GM12878 (cell line): ENCODE measurements at regions not wholly inside any gene's neighbourhood (a gene's known extent, or its start where the extent isn't known, plus 50 kb on each side); places are given as distances from the start of the nearest gene placed in this dataset.

Experiments
- ATAC-seq: fragments of 200-7000 bp; cut with Tn5 transposase; 3 replicates; pipeline ENCODE4 v1.9.1; 2020; ENCODE audit warnings: mild to moderate bottlenecking, moderate library complexity
- BruUV-seq: library from RNA; stranded (reverse); fragments of 400-500 nt; replicated peaks from 2 replicates; lab custom pipeline; 2021; lab: Mats Ljungman, UMichigan
- CTCF ChIA-PET: fragments of 300-600 bp; sonication (Branson Sonifier 250); formaldehyde crosslinking; extraction: SDS; loops from one replicate; lab custom pipeline; 2021; ENCODE audit warnings: inconsistent platforms; lab: Yijun Ruan, JAX
- POLR2A ChIA-PET: fragments of 350-600 bp; formaldehyde crosslinking; extraction: SDS; loops from one replicate; lab custom pipeline; 2021; ENCODE audit warnings: inconsistent platforms; lab: Charles Lee
- RAD21 ChIA-PET: fragments of 300-600 bp; sonication (Branson Sonifier 250); formaldehyde crosslinking; loops from one replicate; lab custom pipeline; 2023; ENCODE audit warnings: antibody characterized with exemption; ENCODE audit not compliant: unreplicated experiment; lab: Charles Lee
- SMC1A ChIA-PET: fragments of 300-600 bp; sonication (Branson Sonifier 250); formaldehyde crosslinking; loops from one replicate; lab custom pipeline; 2023; ENCODE audit not compliant: unreplicated experiment, uncharacterized antibody; lab: Charles Lee
- DNase-seq: peaks from one replicate; pipeline ENCODE4 v3.0.0-alpha.2; 2011; ENCODE audit warnings: low read depth, low spot score
- FAIRE-seq: peaks from 3 replicates; lab custom pipeline; 2011; peaks lifted over from hg19 to GRCh38; lab: Jason Lieb, UNC
- H2AFZ ChIP-seq: 2 replicates; pipeline ENCODE4 v1.6.0; 2011; ENCODE audit warnings: low read depth, low read length, control low read depth; ENCODE audit not compliant: control insufficient read depth
- H3K27ac ChIP-seq: 2 replicates; pipeline ENCODE4 v1.5.1; 2011; ENCODE audit warnings: control low read depth; ENCODE audit not compliant: control insufficient read depth, insufficient read depth
- H3K27me3 ChIP-seq, 2 experiments: replicated peaks in 1 of 2; 2 replicates each; pipeline versions ENCODE4 v1.6.0 to v1.6.1; 2011; ENCODE audit warnings: low read length in 1 of 2; ENCODE audit not compliant: control insufficient read depth in 2 of 2, insufficient read depth in 2 of 2
- H3K36me3 ChIP-seq, 2 experiments: 2 replicates each; pipeline ENCODE4 v1.5.1; 2011; ENCODE audit warnings: low read length in 1 of 2; ENCODE audit not compliant: control insufficient read depth in 2 of 2, insufficient read depth in 2 of 2
- H3K4me1 ChIP-seq: 2 replicates; pipeline ENCODE4 v1.6.1; 2011; ENCODE audit warnings: mild to moderate bottlenecking, low read length, moderate library complexity, mixed read lengths; ENCODE audit not compliant: control insufficient read depth, insufficient read depth
- H3K4me2 ChIP-seq: 2 replicates; pipeline ENCODE4 v1.6.0; 2011; ENCODE audit warnings: control low read depth; ENCODE audit not compliant: control insufficient read depth, insufficient read depth
- H3K4me3 ChIP-seq: fragments of 200-600 bp; sonication (generic); 2 replicates; pipeline ENCODE4 v1.5.1; 2016
- H3K79me2 ChIP-seq: 2 replicates; pipeline ENCODE4 v1.6.0; 2011; ENCODE audit warnings: low read length; ENCODE audit not compliant: control insufficient read depth, insufficient read depth
- H3K9ac ChIP-seq: 2 replicates; pipeline ENCODE4 v1.8.0; 2011; ENCODE audit warnings: low read length, control low read depth, mixed read lengths; ENCODE audit not compliant: control insufficient read depth, insufficient read depth
- H3K9me3 ChIP-seq: replicated peaks from 3 replicates; pipeline ENCODE4 v1.5.1; 2011; ENCODE audit warnings: mild to moderate bottlenecking, low read length; ENCODE audit not compliant: control insufficient read depth, insufficient read depth
- H4K20me1 ChIP-seq: 2 replicates; pipeline ENCODE4 v1.6.0; 2011; ENCODE audit not compliant: control insufficient read depth, insufficient read depth
- EGR1 ChIP-seq, 2 experiments: IDR thresholded peaks; 1 replicate in 1 of 2; 2 replicates in 1 of 2; pipeline ENCODE4 v1.6.1; 2011 to 2012; ENCODE audit warnings: low read depth in 2 of 2, low read length in 2 of 2, borderline replicate concordance in 1 of 2, mild to moderate bottlenecking in 1 of 2, moderate library complexity in 1 of 2
- ESRRA ChIP-seq: IDR thresholded peaks from 2 replicates; pipeline ENCODE4 v1.6.1; 2012; ENCODE audit warnings: mild to moderate bottlenecking, low read length, improper control_type of control experiment
- FOXK2 ChIP-seq: fragments of 450-650 bp; IDR thresholded peaks from 2 replicates; pipeline ENCODE4 v1.6.1; 2017; ENCODE audit warnings: mild to moderate bottlenecking, moderate library complexity
- JUNB ChIP-seq: IDR thresholded peaks from 2 replicates; pipeline ENCODE4 v1.6.1; 2016; ENCODE audit warnings: antibody characterized with exemption, mild to moderate bottlenecking
- JUND ChIP-seq: IDR thresholded peaks from 2 replicates; pipeline ENCODE4 v1.6.1; 2012; ENCODE audit warnings: low read depth, mild to moderate bottlenecking, low read length, improper control_type of control experiment, moderate library complexity
- SMC3 ChIP-seq: IDR thresholded peaks from 2 replicates; pipeline ENCODE4 v1.6.1; 2011; ENCODE audit warnings: low read length, improper control_type of control experiment, borderline replicate concordance
- STAT3 ChIP-seq: IDR thresholded peaks from 2 replicates; pipeline ENCODE4 v1.6.1; 2011; ENCODE audit warnings: low read depth, low read length, improper control_type of control experiment
- TAF1 ChIP-seq: IDR thresholded peaks from 2 replicates; pipeline ENCODE4 v1.6.1; 2011; ENCODE audit warnings: mild to moderate bottlenecking, low read depth, low read length, borderline replicate concordance
- TCF3 ChIP-seq: IDR thresholded peaks from 2 replicates; pipeline ENCODE4 v1.6.1; 2012; ENCODE audit warnings: low read depth, mild to moderate bottlenecking, low read length, borderline replicate concordance; ENCODE audit not compliant: insufficient read depth
- WGBS: methylation state at CpG from one replicate; pipeline ENCODE4 v1.1.6; 2016; ENCODE audit warnings: low lambda C conversion rate; ENCODE audit not compliant: insufficient replicate concordance, insufficient coverage; ENCODE audit errors: missing lambda C conversion rate; 5-methylcytosine and 5-hydroxymethylcytosine counted together
- in situ Hi-C: fragments of 300-500 bp; cut with MboI; formaldehyde crosslinking; loops from 9 replicates; pipeline ENCODE4 v1.14.3; 2018; ENCODE audit warnings: mixed read lengths
- intact Hi-C: fragments of 100-400 bp; cut with micrococcal nuclease; formaldehyde crosslinking; loops from one replicate; pipeline ENCODE4 v1.14.2; 2022; ENCODE audit not compliant: unreplicated experiment
- TF ChIP-seq, protein P1 (sequence below): fragments of 450-650 bp; formaldehyde crosslinking; IDR thresholded peaks from 2 replicates; pipeline ENCODE4 v1.4.0; 2020; ENCODE audit warnings: mild to moderate bottlenecking, moderate library complexity
- TF ChIP-seq, protein P2 (sequence below): fragments of 450-650 bp; IDR thresholded peaks from 2 replicates; pipeline ENCODE4 v1.6.1; 2018; ENCODE audit warnings: mild to moderate bottlenecking, low read depth, moderate library complexity; ENCODE audit not compliant: partially characterized antibody
- TF ChIP-seq, protein P3 (sequence below): IDR thresholded peaks from 2 replicates; pipeline ENCODE4 v1.6.1; 2011; ENCODE audit warnings: low read depth, low read length, improper control_type of control experiment, borderline replicate concordance

DNA sequence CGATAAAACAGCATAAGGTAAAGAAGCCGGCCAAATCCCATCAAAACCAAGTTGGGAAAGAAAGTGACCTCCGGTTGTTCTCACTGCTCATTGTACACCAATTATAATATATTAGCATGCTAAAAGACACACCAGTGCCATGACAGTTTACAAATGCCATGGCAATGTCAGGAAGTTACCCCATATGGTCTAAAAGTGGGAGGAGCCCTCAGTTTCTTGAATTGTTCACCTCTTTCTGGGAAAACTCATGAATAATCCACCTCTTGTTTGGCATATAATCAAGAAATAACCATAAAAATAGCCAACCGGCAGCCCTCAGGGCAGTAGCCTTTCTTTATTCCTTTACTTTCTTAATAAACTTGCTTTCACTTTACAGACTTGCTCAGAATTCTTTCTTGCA lies 544.9 kb upstream of the SETBP1 start (continued):
- no peak for TF ChIP-seq EGR1 (IDR thresholded peaks at IDR 0.05; ENCODE audit: borderline replicate concordance in 1 of 2, low read depth in 2 of 2, low read length in 2 of 2)
- TF ChIP-seq, protein P1, sequence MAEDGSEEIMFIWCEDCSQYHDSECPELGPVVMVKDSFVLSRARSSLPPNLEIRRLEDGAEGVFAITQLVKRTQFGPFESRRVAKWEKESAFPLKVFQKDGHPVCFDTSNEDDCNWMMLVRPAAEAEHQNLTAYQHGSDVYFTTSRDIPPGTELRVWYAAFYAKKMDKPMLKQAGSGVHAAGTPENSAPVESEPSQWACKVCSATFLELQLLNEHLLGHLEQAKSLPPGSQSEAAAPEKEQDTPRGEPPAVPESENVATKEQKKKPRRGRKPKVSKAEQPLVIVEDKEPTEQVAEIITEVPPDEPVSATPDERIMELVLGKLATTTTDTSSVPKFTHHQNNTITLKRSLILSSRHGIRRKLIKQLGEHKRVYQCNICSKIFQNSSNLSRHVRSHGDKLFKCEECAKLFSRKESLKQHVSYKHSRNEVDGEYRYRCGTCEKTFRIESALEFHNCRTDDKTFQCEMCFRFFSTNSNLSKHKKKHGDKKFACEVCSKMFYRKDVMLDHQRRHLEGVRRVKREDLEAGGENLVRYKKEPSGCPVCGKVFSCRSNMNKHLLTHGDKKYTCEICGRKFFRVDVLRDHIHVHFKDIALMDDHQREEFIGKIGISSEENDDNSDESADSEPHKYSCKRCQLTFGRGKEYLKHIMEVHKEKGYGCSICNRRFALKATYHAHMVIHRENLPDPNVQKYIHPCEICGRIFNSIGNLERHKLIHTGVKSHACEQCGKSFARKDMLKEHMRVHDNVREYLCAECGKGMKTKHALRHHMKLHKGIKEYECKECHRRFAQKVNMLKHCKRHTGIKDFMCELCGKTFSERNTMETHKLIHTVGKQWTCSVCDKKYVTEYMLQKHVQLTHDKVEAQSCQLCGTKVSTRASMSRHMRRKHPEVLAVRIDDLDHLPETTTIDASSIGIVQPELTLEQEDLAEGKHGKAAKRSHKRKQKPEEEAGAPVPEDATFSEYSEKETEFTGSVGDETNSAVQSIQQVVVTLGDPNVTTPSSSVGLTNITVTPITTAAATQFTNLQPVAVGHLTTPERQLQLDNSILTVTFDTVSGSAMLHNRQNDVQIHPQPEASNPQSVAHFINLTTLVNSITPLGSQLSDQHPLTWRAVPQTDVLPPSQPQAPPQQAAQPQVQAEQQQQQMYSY (CRISPR knock-in tag): no peak
- TF ChIP-seq, protein P2, sequence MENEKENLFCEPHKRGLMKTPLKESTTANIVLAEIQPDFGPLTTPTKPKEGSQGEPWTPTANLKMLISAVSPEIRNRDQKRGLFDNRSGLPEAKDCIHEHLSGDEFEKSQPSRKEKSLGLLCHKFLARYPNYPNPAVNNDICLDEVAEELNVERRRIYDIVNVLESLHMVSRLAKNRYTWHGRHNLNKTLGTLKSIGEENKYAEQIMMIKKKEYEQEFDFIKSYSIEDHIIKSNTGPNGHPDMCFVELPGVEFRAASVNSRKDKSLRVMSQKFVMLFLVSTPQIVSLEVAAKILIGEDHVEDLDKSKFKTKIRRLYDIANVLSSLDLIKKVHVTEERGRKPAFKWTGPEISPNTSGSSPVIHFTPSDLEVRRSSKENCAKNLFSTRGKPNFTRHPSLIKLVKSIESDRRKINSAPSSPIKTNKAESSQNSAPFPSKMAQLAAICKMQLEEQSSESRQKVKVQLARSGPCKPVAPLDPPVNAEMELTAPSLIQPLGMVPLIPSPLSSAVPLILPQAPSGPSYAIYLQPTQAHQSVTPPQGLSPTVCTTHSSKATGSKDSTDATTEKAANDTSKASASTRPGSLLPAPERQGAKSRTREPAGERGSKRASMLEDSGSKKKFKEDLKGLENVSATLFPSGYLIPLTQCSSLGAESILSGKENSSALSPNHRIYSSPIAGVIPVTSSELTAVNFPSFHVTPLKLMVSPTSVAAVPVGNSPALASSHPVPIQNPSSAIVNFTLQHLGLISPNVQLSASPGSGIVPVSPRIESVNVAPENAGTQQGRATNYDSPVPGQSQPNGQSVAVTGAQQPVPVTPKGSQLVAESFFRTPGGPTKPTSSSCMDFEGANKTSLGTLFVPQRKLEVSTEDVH: no peak
- no peak for TF ChIP-seq SMC3
- TF ChIP-seq JUNB: no peak
- no peak for TF ChIP-seq TCF3

DNA sequence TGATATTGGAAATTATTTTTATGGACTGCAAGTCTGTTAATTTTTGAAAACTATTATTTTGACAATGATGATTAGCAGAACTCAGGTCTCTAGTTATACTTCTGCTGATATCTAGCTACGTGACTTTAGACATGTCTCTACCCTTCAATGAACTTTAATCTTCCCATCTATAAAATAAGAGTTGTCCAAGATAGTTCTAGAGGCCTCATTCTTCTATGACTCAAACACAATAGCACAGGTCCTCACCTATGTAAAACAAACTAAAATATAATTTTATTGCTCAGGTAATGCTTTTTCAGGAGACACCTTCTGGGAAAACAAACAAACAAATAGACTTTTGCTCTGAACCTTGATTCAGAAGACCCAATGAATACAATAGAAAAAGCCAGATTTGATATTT lies 544.4 kb upstream of the SETBP1 start:
- Histone ChIP-seq H3K27ac (no peak overlapping the region), H3K27me3 (no peaks in the 10 kb centered on the region), H4K20me1 (no peaks in the 10 kb centered on the region), H3K4me1 (no peaks in the 10 kb centered on the region), H3K4me3 (no peak overlapping the region), H3K4me2 (no peak overlapping the region), H3K36me3 (no peaks in the 10 kb centered on the region), H3K9ac (no peak overlapping the region), H3K9me3 (no peaks in the 10 kb centered on the region), H3K79me2 (no peaks in the 10 kb centered on the region), H2AFZ (no peak overlapping the region)
- ATAC-seq (no peak), FAIRE-seq (no peak), DNase-seq (no peak)
- ChIA-PET SMC1A (no interaction called here), RAD21 (no interaction called here), CTCF (no interaction called here), POLR2A (no interaction called here)
- 23% methylated on average over 1 of the region's 1 CpG for WGBS
- intact Hi-C loops: no loop called here
- in situ Hi-C loops: loop anchor here (10.0 kb wide), 1 partner anchor 1238 kb away; no protein-coding TSS in a partner anchor
- BruUV-seq: no TSS peak
- TF ChIP-seq FOXK2 (no peak), TAF1 (no peak), STAT3 (no peak), ESRRA (no peak), JUND (no peak)
- TF ChIP-seq, protein P3, sequence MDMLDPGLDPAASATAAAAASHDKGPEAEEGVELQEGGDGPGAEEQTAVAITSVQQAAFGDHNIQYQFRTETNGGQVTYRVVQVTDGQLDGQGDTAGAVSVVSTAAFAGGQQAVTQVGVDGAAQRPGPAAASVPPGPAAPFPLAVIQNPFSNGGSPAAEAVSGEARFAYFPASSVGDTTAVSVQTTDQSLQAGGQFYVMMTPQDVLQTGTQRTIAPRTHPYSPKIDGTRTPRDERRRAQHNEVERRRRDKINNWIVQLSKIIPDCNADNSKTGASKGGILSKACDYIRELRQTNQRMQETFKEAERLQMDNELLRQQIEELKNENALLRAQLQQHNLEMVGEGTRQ: no peak
